A549 (cell line): ENCODE measurements at regions not wholly inside any gene's neighbourhood (a gene's known extent, or its start where the extent isn't known, plus 50 kb on each side); places are given as distances from the start of the nearest gene placed in this dataset.
"Not testable (repeated sequence)": the region's sequence is repeated elsewhere in the genome, so short reads cannot be mapped to it uniquely, and the experiment has no call there.

Source experiments
- ATAC-seq, 2 experiments: fragments of 200-7000 bp in 1 of 2; fragments of >200 bp in 1 of 2; cut with Nextera tagmentation in 1 of 2; cut with Tn5 transposase in 1 of 2; 3 replicates each; pipeline versions ENCODE4 v1.8.0 to v1.9.1; 2018 to 2020; ENCODE audit warnings: mild to moderate bottlenecking in 1 of 2, moderate library complexity in 1 of 2
- CTCF ChIA-PET: fragments of 300-600 bp; sonication (Branson Sonifier 250); formaldehyde crosslinking; extraction: SDS; loops from one replicate; lab custom pipeline; 2021; ENCODE audit warnings: antibody characterized with exemption, inconsistent platforms; lab: Yijun Ruan, JAX
- POLR2A ChIA-PET: fragments of 350-600 bp; formaldehyde crosslinking; extraction: SDS; loops from one replicate; lab custom pipeline; 2021; ENCODE audit warnings: antibody characterized with exemption, inconsistent platforms; lab: Yijun Ruan, JAX
- DNase-seq, 2 experiments: peaks; one replicate each; pipeline versions ENCODE4 v3.0.0 to v3.0.0-alpha.2; 2011 to 2016; ENCODE audit warnings: low read depth in 1 of 2, low spot score in 1 of 2
- FAIRE-seq: peaks from 2 replicates; lab custom pipeline; 2011; peaks lifted over from hg19 to GRCh38; lab: Jason Lieb, UNC
- H3K27ac ChIP-seq, 2 experiments: fragments of >200 bp; sonication (Bioruptor Twin); formaldehyde crosslinking; 3 replicates each; pipeline ENCODE4 v1.5.1; 2016 to 2017
- H3K4me1 ChIP-seq: fragments of >200 bp; sonication (Bioruptor Twin); formaldehyde crosslinking; 3 replicates; pipeline ENCODE4 v1.6.1; 2016
- H3K4me2 ChIP-seq: fragments of >200 bp; sonication (Bioruptor Twin); formaldehyde crosslinking; 3 replicates; pipeline ENCODE4 v1.6.1; 2016
- H3K4me3 ChIP-seq: fragments of >200 bp; sonication (Bioruptor Twin); formaldehyde crosslinking; 3 replicates; pipeline ENCODE4 v1.5.1; 2016
- H3K9me3 ChIP-seq: fragments of >200 bp; sonication (Bioruptor Twin); formaldehyde crosslinking; 3 replicates; pipeline ENCODE4 v1.6.1; 2016
- CBX2 ChIP-seq: fragments of 200-600 bp; sonication (generic); IDR thresholded peaks from 2 replicates; pipeline ENCODE4 v1.6.1; 2016; ENCODE audit warnings: low read depth, mild to moderate bottlenecking, borderline replicate concordance
- EHMT2 ChIP-seq: fragments of 200-600 bp; sonication (generic); IDR thresholded peaks from 2 replicates; pipeline ENCODE4 v1.6.1; 2016; ENCODE audit warnings: antibody characterized with exemption, low read depth, mild to moderate bottlenecking, moderate library complexity
- ELK1 ChIP-seq: fragments of 150-350 bp; IDR thresholded peaks from 2 replicates; pipeline ENCODE4 v1.6.1; 2014; ENCODE audit warnings: low read depth, mild to moderate bottlenecking, low read length
- EP300 ChIP-seq, 2 experiments: fragments of >200 bp; sonication (Bioruptor Twin); formaldehyde crosslinking; IDR thresholded peaks; 2 replicates in 1 of 2; 3 replicates in 1 of 2; pipeline ENCODE4 v1.6.1; 2016 to 2017
- HDAC2 ChIP-seq: fragments of 200-600 bp; sonication (generic); IDR thresholded peaks from 2 replicates; pipeline ENCODE4 v1.6.1; 2016
- NPAS2 ChIP-seq: fragments of 250-450 bp; sonication (Bioruptor Pico); IDR thresholded peaks from 2 replicates; pipeline ENCODE4 v1.8.0; 2022; ENCODE audit warnings: mild to moderate bottlenecking, moderate library complexity, borderline replicate concordance
- RAD21 ChIP-seq, 2 experiments: fragments of >200 bp in 1 of 2; sonication (Bioruptor Twin) in 1 of 2; formaldehyde crosslinking in 1 of 2; IDR thresholded peaks in 1 of 2; conservative IDR thresholded peaks in 1 of 2; 2 replicates in 1 of 2; 3 replicates in 1 of 2; pipeline ENCODE4 v1.6.1; 2012 to 2018; ENCODE audit warnings: inconsistent platforms in 1 of 2
- REST ChIP-seq: fragments of 200-600 bp; sonication (generic); IDR thresholded peaks from 2 replicates; pipeline ENCODE4 v1.6.1; 2016; ENCODE audit warnings: antibody characterized with exemption, mild to moderate bottlenecking, moderate library complexity
- SMC3 ChIP-seq: fragments of >200 bp; sonication (Bioruptor Twin); formaldehyde crosslinking; IDR thresholded peaks from 3 replicates; pipeline ENCODE4 v1.6.1; 2018; ENCODE audit warnings: inconsistent platforms
- TFCP2L1 ChIP-seq: fragments of 250-450 bp; sonication (Bioruptor Pico); IDR thresholded peaks from 2 replicates; pipeline ENCODE4 v1.5.0; 2021; ENCODE audit warnings: mild to moderate bottlenecking
- TP53 ChIP-seq: fragments of 250-450 bp; sonication (Bioruptor Pico); IDR thresholded peaks from 2 replicates; pipeline ENCODE4 v1.5.0; 2021; ENCODE audit warnings: mild to moderate bottlenecking, moderate library complexity
- ZFP36 ChIP-seq: fragments of 450-650 bp; IDR thresholded peaks from 2 replicates; pipeline ENCODE4 v1.6.1; 2014; ENCODE audit warnings: borderline replicate concordance; ENCODE audit not compliant: partially characterized antibody
- ZSCAN20 ChIP-seq: fragments of 250-450 bp; sonication (Bioruptor Pico); IDR thresholded peaks from 2 replicates; pipeline ENCODE4 v1.8.0; 2022; ENCODE audit warnings: mild to moderate bottlenecking, moderate library complexity
- WGBS: methylation state at CpG from one replicate; pipeline ENCODE4 v1.1.6; 2017; ENCODE audit errors: missing lambda C conversion rate; 5-methylcytosine and 5-hydroxymethylcytosine counted together

GRCh38 chr12:131287938-131288764, 334.4 kb downstream of the ADGRD1 start (continued):
- TF ChIP-seq REST (no peak), ZSCAN20 (CRISPR knock-in tag) (no peak), EP300 (IDR thresholded peaks at IDR 0.05) (no peak), SMC3 (no peak), ELK1 (no peak), ZFP36 (no peak), CBX2 (no peak), HDAC2 (no peak), RAD21 (conservative IDR thresholded peaks at IDR 0.05 in 1 of 2, IDR thresholded peaks at IDR 0.05 in 1 of 2) (no peak)

GRCh38 chr12:131288765-131289695, 335.3 kb downstream of the ADGRD1 start:
- H3K4me2 ChIP-seq, ATAC-seq, H3K4me3 ChIP-seq, H3K9me3 ChIP-seq, H3K27ac ChIP-seq, DNase-seq, POLR2A ChIA-PET, H3K4me1 ChIP-seq, FAIRE-seq: not testable (repeated sequence)
- CTCF ChIA-PET, result interaction anchor here (1.4 kb wide), 1 partner anchor 184 kb away, joined by 3 read pairs; no protein-coding TSS in a partner anchor
- WGBS, result 72% methylated on average over 18 of the region's 19 CpGs

- H3K4me2 ChIP-seq, H3K4me1 ChIP-seq, H3K9me3 ChIP-seq, H3K4me3 ChIP-seq, ATAC-seq, DNase-seq, H3K27ac ChIP-seq, CTCF ChIA-PET, FAIRE-seq, POLR2A ChIA-PET: not testable (repeated sequence)
- no CpG with 5 or more reads among the region's 8 CpGs for WGBS
Measured at GRCh38 chr12:131289807-131290206, 336.1 kb downstream of the ADGRD1 start.

- ATAC-seq (no peak), DNase-seq (no peak), FAIRE-seq (no peak)
- H3K27ac ChIP-seq, result no peak overlapping the region
- H3K4me3 ChIP-seq, result no peak overlapping the region
- no peaks in the 10 kb centered on the region for H3K4me1 ChIP-seq
- POLR2A ChIA-PET, result no interaction called here
- no peak for TF ChIP-seq TP53
- TF ChIP-seq EHMT2, result no peak
- TF ChIP-seq NPAS2 (CRISPR knock-in tag), result no peak
- TF ChIP-seq TFCP2L1 (CRISPR knock-in tag), result no peak
- no peak for TF ChIP-seq EP300 (IDR thresholded peaks at IDR 0.05)
- 60% methylated on average over 10 of the region's 10 CpGs for WGBS
- no peaks in the 10 kb centered on the region for H3K9me3 ChIP-seq
- CTCF ChIA-PET, result no interaction called here
- H3K4me2 ChIP-seq, result no peak overlapping the region
Measured at GRCh38 chr12:131290255-131290959, 336.7 kb downstream of the ADGRD1 start.

GRCh38 chr12:131293071-131294015, 339.6 kb downstream of the ADGRD1 start:
- DNase-seq, ATAC-seq, H3K4me1 ChIP-seq, POLR2A ChIA-PET, CTCF ChIA-PET, H3K9me3 ChIP-seq, H3K4me2 ChIP-seq, H3K4me3 ChIP-seq, H3K27ac ChIP-seq: not testable (repeated sequence)
- 73% methylated on average over 26 of the region's 26 CpGs for WGBS
- peak; percentile 79 for FAIRE-seq

- H3K4me2 ChIP-seq, DNase-seq, CTCF ChIA-PET, H3K4me3 ChIP-seq, FAIRE-seq, POLR2A ChIA-PET, H3K4me1 ChIP-seq, ATAC-seq, H3K27ac ChIP-seq, H3K9me3 ChIP-seq: not testable (repeated sequence)
- 71% methylated on average over 11 of the region's 12 CpGs for WGBS
Measured at GRCh38 chr12:131294716-131295115, 341.0 kb downstream of the ADGRD1 start.
